HUES6 (cell line): ENCODE measurements at regions not wholly inside any gene's neighbourhood (a gene's known extent, or its start where the extent isn't known, plus 50 kb on each side); places are given as distances from the start of the nearest gene placed in this dataset.
"Not testable (repeated sequence)": the region's sequence is repeated elsewhere in the genome, so short reads cannot be mapped to it uniquely, and the experiment has no call there.

ENCODE experiments used
- H3K27ac ChIP-seq: 2 replicates; pipeline ENCODE4 v1.7.0; 2013; ENCODE audit warnings: low read depth, mild to moderate bottlenecking, low read length, inconsistent platforms
- H3K27me3 ChIP-seq: 2 replicates; pipeline ENCODE4 v1.6.1; 2013; ENCODE audit warnings: low read length; ENCODE audit not compliant: control insufficient read depth, insufficient read depth
- H3K36me3 ChIP-seq: 2 replicates; pipeline ENCODE4 v1.6.1; 2013; ENCODE audit warnings: low read length; ENCODE audit not compliant: control insufficient read depth, insufficient read depth
- H3K4me1 ChIP-seq: 2 replicates; pipeline ENCODE4 v1.6.1; 2013; ENCODE audit warnings: low read length; ENCODE audit not compliant: control insufficient read depth, insufficient read depth
- H3K4me3 ChIP-seq: 2 replicates; pipeline ENCODE4 v1.5.1; 2013; ENCODE audit warnings: low read depth, low read length
- H3K9ac ChIP-seq: one replicate; pipeline ENCODE4 v1.6.1; 2013; ENCODE audit warnings: mild to moderate bottlenecking, low read length
- H3K9me3 ChIP-seq: 2 replicates; pipeline ENCODE4 v1.6.1; 2013; ENCODE audit warnings: low read depth, low read length; ENCODE audit not compliant: control insufficient read depth, insufficient read depth

DNA sequence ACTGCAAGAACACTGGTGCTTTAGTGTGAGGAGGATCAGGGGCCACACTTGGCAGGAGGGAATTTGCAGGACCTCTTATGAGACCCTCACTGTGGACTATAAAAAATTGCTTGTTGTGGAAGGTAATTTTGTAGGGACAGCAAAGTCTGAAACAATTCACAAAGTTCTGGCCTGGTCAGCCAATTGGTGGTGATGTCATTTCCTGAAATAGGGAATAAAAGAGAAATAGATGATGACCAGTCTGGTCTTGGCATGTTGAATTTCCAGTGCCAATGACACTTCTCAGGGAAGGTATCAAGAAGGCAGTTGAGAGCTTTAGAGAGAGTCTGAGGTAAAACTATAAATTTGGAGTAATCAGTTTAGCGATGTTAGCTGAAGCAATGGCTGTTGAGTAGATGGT, 129.3 kb upstream of the LMNTD1 start:
- Histone ChIP-seq H3K27me3 (no peaks in the 10 kb centered on the region), H3K9me3 (no peaks in the 10 kb centered on the region), H3K9ac (no peak overlapping the region), H3K27ac (no peak overlapping the region), H3K4me1 (peaks cover 11% of the 10 kb centered on the region; the same call in 1 of the 2 replicates), H3K36me3 (no peaks in the 10 kb centered on the region), H3K4me3 (no peak overlapping the region)

DNA sequence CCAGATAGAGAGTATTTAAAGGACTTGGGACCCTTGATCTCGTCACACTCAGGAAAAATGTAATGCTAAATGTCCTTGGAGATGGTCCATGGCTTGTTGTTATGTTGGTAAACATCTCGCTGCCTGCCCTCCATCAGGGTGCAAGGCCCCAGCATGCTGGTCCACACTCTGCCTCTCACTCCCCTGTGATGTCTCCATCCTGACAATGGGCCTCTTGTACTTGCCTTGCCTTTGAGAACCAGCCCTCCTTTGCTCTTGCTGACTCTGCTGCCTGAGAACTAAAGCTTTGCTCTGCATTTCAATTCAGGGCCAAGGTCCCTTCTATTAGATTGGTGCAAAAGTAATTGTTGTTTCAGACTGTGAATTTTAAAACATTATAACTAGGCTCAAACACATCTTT, 131.0 kb upstream of the LMNTD1 start:
- peaks cover 2% of the 10 kb centered on the region; the same call in 1 of the 2 replicates for H3K4me1 ChIP-seq
- H3K9ac ChIP-seq: no peak overlapping the region
- H3K27me3 ChIP-seq: no peaks in the 10 kb centered on the region
- no peaks in the 10 kb centered on the region for H3K36me3 ChIP-seq
- H3K9me3 ChIP-seq: no peaks in the 10 kb centered on the region
- H3K27ac ChIP-seq: no peak overlapping the region
- no peak overlapping the region for H3K4me3 ChIP-seq

DNA sequence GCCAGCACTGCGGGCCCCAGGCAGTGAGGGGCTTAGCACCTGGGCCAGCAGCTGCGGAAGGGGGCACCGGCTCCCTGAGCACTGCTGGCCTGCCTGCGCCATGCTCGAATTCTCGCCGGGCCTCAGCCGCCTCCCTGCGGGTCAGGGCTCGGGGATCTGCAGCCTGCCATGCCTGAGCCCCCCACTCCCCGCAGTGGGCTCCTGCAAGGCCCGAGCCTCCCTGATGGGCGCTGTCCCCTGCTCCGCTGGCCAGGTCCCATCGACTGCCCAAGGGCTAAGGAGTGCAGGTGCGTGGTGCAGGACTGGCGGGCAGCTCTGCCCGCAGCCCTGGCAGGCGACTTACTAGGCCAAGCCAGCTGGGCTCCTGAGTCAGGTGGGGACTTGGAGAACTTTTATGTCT, 133.3 kb upstream of the LMNTD1 start:
- H3K36me3 ChIP-seq: no peaks in the 10 kb centered on the region
- H3K9me3 ChIP-seq: no peaks in the 10 kb centered on the region
- H3K9ac ChIP-seq: no peak overlapping the region
- no peak overlapping the region for H3K4me3 ChIP-seq
- peaks cover 5% of the 10 kb centered on the region; the same call in 1 of the 2 replicates for H3K4me1 ChIP-seq
- H3K27me3 ChIP-seq: no peaks in the 10 kb centered on the region
- no peak overlapping the region for H3K27ac ChIP-seq

DNA sequence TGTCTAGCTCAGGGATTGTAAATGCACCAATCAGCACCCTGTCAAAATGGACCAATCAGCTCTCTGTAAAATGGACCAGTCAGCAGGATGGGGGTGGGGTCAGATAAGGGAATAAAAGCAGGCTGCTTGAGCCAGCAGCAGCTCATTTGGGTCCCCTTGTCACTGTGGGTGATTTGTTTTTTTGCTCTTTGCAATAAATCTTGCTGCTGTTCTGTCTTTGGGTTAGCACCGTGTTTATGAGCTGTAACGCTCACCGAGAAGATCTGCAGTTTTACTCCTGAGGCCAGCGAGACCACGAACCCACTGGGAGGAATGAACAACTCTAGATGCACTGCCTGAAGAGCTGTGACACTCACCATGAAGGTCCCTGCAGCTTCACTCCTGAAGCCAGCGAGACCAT, 134.1 kb upstream of the LMNTD1 start:
- H3K9ac ChIP-seq: no peak overlapping the region
- no peaks in the 10 kb centered on the region for H3K9me3 ChIP-seq
- H3K27me3 ChIP-seq: no peaks in the 10 kb centered on the region
- no peak overlapping the region for H3K27ac ChIP-seq
- H3K4me3 ChIP-seq: no peak overlapping the region
- no peaks in the 10 kb centered on the region for H3K36me3 ChIP-seq
- peaks cover 14% of the 10 kb centered on the region for H3K4me1 ChIP-seq

DNA sequence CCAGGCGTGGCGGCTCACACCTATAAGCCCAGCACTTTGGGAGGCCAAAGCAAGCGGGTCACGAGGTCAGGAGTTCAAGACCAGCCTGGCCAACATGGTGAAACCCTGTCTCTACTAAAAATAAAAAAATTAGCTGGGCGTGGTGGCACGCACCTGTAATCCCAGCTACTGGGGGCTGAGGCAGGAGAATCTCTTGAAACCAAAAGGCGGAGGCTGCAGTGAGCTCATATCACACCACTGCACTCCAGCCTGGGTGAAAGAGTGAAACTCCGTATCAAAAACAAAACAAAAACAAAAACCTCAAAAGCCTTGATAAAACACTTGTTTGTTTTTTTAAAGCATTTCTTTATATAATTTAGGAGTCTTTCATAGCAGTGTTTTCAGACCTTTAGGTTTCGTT, 135.8 kb upstream of the LMNTD1 start:
- H3K27ac ChIP-seq, H3K36me3 ChIP-seq, H3K27me3 ChIP-seq, H3K9ac ChIP-seq, H3K9me3 ChIP-seq, H3K4me3 ChIP-seq: not testable (repeated sequence)
- peaks cover 17% of the 10 kb centered on the region for H3K4me1 ChIP-seq

DNA sequence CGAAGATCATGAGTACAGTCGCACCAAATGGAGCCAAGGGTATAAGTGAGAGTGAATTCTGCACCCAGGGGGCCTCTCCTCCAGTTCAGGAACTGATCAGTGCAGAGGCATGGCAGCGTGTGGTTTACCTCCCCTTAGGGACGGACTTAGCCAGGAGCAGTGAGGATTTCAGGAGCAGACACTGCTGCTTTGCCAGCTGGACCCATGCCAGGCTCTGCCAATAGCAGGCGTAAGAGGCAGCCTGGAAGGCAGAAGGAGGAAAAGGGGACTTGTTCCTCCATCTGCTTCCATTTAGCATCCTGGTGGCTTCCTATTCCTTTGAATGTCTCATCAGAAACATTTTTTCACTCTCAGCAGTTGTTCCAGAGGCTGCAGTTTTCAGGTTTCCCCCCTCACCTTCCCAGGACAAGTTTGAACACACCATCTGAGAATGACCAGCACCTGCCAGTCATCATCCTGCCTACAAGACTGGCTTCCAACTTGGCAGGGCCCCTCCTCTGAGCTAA, 137.0 kb upstream of the LMNTD1 start:
- Histone ChIP-seq H3K27me3 (no peaks in the 10 kb centered on the region), H3K4me3 (no peak overlapping the region), H3K9me3 (no peaks in the 10 kb centered on the region), H3K9ac (no peak overlapping the region), H3K36me3 (no peaks in the 10 kb centered on the region), H3K4me1 (peaks cover 17% of the 10 kb centered on the region), H3K27ac (no peak overlapping the region)

DNA sequence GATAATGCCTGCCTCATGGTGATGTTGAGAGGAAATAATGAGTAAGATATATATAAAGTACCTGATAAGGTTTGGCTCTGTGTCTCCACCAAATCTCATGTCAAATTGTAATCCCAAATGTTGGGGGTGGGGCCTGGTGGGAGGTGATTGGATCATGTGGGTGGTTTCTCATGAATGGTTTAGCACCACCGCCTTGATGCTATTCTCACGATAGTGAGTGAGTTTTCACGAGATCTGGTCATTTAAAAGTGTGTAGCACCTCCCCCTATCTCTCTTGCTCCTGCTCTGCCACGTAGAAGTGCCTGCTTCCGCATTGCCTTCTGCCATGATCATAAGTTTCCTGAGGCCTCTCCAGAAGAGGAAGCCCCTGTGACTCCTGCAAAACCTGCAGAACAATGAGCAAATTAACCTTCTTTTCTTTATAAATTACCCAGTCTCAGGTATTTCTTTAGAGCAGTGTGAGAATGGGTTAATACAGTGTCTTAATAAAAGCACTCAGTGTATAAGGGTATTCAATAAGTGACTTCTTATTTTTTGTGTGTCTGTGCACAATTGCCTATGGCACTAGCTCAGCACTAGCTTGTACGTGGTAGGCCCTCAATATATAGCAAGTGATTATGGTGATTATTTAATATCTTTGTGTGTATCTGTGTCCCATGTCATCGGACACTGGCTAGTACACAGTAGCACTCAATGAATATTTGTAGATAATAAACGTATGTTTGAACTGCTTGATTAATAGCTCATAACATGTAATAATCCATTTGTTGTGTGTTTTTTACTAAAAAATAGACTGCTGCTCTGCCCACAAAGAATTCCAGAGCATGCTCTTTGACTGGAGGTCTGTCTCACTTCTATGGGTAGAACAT, 138.1 kb upstream of the LMNTD1 start:
- Histone ChIP-seq H3K9ac (no peak overlapping the region), H3K4me3 (no peak overlapping the region), H3K4me1 (peaks cover 17% of the 10 kb centered on the region), H3K36me3 (no peaks in the 10 kb centered on the region), H3K27ac (no peak overlapping the region), H3K27me3 (no peaks in the 10 kb centered on the region), H3K9me3 (0 out of 2 replicates have a peak, but pooled peaks cover 2% of the 10 kb centered on the region)

DNA sequence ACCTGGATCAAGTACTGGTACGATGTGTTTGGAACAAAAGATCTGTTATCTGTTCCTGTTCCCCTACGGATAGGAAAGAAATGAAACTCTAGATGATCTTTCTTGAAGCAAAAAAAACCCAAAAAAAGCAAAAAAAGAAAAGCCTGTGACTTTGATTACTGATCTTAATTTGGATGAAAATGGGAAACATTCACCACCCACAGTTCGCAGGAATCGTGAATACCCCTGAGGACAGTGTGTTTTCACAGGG, 138.7 kb upstream of the LMNTD1 start:
- Histone ChIP-seq H3K4me3 (no peak overlapping the region), H3K9ac (no peak overlapping the region), H3K9me3 (peaks cover 7% of the 10 kb centered on the region; the same call in 1 of the 2 replicates), H3K4me1 (peaks cover 17% of the 10 kb centered on the region), H3K27ac (no peak overlapping the region), H3K36me3 (no peaks in the 10 kb centered on the region), H3K27me3 (no peaks in the 10 kb centered on the region)

DNA sequence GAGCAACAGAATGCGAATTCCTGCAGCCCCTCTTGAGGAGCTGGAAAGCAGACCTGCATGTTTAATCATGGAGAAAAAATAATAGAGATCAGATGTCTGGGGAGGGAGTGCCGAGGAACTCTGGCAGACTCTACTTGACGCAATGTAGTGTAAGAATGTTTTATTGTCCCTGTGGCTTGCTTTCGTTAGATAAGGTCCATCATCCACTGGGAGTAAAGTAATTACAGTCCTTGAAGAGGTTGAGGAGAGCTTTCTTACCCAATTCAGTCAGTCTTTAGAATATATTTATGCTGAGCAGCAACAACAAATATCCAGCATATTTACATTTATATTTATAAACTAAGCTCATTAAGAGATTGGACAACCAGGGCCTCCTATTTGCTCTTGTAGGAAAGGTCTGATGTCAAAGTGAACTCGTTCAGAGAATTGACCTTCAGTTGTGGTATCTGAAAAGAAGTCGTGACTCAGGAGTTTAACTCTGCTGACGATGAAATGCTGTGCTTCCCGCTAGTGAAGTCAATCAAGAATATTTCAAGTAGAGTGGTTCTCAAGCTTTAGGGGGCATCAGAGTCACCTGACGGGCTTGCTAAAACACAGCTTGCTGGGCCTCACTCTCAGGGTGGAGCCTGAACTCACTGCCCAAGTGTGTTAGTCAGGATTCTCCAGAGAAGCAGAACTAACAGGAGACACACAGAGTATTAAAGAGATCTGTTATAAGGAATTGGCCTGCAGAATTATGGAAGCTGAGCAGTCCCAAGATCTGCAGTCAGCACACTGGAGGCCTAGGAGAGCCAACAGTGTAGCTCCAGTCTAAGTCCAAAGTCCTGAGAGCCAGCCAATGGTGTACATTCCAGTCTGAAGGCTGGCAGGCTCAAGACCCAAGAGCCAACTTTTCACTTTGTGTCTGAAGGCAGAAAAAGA, 139.3 kb upstream of the LMNTD1 start:
- Histone ChIP-seq H3K9ac (no peak overlapping the region), H3K4me3 (no peak overlapping the region)

DNA sequence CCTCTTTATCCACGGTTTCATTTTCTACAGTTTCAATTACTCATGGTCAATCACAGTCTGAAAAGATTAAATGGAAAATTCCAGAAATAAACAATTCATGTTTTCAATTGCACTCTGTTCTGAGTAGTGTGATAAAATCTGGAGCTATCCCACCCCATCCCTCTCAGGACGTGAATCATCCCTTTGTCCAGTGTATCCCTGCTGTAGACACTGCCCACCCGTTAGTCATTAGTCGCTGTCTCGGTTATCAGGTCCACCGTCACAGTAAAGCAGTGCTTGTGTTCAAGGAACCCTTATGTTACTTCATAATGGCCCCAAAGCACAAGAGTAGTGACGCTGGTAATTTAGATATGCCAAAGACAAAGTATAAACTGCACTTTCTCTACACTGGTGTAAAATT, 141.0 kb upstream of the LMNTD1 start:
- Histone ChIP-seq H3K4me1 (peaks cover 17% of the 10 kb centered on the region), H3K9ac (no peak overlapping the region), H3K36me3 (no peaks in the 10 kb centered on the region), H3K27ac (no peak overlapping the region), H3K9me3 (peaks cover 7% of the 10 kb centered on the region; the same call in 1 of the 2 replicates), H3K27me3 (no peaks in the 10 kb centered on the region), H3K4me3 (no peak overlapping the region)

More for the DNA sequence above, 139.3 kb upstream of the LMNTD1 start:
- H3K27me3 ChIP-seq: no peaks in the 10 kb centered on the region
- H3K27ac ChIP-seq: no peak overlapping the region
- H3K36me3 ChIP-seq: no peaks in the 10 kb centered on the region
- H3K4me1 ChIP-seq: peaks cover 17% of the 10 kb centered on the region
- peaks cover 7% of the 10 kb centered on the region; the same call in 1 of the 2 replicates for H3K9me3 ChIP-seq

DNA sequence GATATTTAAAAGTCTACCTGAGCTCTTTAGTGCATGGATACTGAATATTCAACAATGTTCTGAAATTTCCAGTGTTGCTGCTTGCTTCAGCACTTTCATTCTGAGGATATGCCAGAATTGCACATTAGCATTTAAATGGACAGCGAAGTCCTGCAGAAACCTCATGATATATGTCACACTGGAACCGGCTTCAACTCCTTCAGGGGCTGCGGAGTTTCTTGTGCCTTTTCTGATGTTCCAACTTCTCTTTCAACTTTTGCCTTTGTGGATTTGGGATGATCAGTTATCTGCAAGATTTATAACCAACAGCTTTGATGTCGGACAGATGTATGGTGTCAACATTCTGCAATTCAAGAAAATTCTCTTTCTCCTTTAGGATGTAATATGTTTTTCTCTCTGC, 142.5 kb upstream of the LMNTD1 start:
- Histone ChIP-seq H3K4me3 (no peak overlapping the region), H3K4me1 (peaks cover 17% of the 10 kb centered on the region), H3K27ac (no peak overlapping the region), H3K9me3 (peaks cover 7% of the 10 kb centered on the region; the same call in 1 of the 2 replicates), H3K9ac (no peak overlapping the region), H3K27me3 (no peaks in the 10 kb centered on the region), H3K36me3 (no peaks in the 10 kb centered on the region)
